ENCODE measurements at regions not wholly inside any gene's neighbourhood (a gene's known extent, or its start where the extent isn't known, plus 50 kb on each side); places are given as distances from the start of the nearest gene placed in this dataset.

GRCh38 chr1:200265881-200266280 lies 144.0 kb downstream of the ZNF281 start:
- Histone ChIP-seq H3K79me2 (ENCODE audit: control insufficient read depth, insufficient read depth, low read length) (no peaks in the 10 kb centered on the region), H3K4me2 (ENCODE audit: insufficient read depth, low read length) (no peak overlapping the region), H3K27me3 (ENCODE audit: control insufficient read depth in 2 of 2, insufficient read depth in 2 of 2, low read length in 2 of 2) (peaks cover 2 to 5% of the 10 kb centered on the region in 2 experiments; a peak in 1 of 5 replicates), H3K4me3 (no peak overlapping the region), H3K27ac (ENCODE audit: extremely low read depth, low read depth, low read length) (no peak overlapping the region), H3K9me1 (ENCODE audit: control insufficient read depth, insufficient read depth, low read length) (no peaks in the 10 kb centered on the region), H4K20me1 (replicated peaks; ENCODE audit: control insufficient read depth, insufficient read depth, low read length) (no peaks in the 10 kb centered on the region), H2AFZ (ENCODE audit: low read depth, low read length) (no peak overlapping the region), H3K4me1 (replicated peaks in 1 of 2; ENCODE audit: control insufficient read depth in 2 of 2, insufficient read depth in 2 of 2, low read length in 2 of 2) (no peaks in the 10 kb centered on the region), H3K9me3 (replicated peaks; ENCODE audit: control insufficient read depth, insufficient read depth, low read depth, low read length) (no peaks in the 10 kb centered on the region), H3K9ac (ENCODE audit: insufficient read depth in 1 of 2, low read depth in 2 of 2, low read length in 2 of 2) (no peak overlapping the region), H3K36me3 (ENCODE audit: control insufficient read depth, insufficient read depth, low read length) (no peaks in the 10 kb centered on the region)
- no TSS peak for BruUV-seq (replicated peaks)
- ATAC-seq (no peak), FAIRE-seq (no peak), DNase-seq (ENCODE audit: extremely low read depth in 1 of 4, low spot score in 3 of 4) (no peak)
- in situ Hi-C loops (cut with MboI) (no loop called here), intact Hi-C loops (cut with micrococcal nuclease) (no loop called here)
- TF ChIP-seq ARID4B (CRISPR knock-in tag; IDR thresholded peaks at IDR 0.05) (no peak), NR3C1 (CRISPR knock-in tag; IDR thresholded peaks at IDR 0.05) (no peak), RNF219 (CRISPR knock-in tag; IDR thresholded peaks at IDR 0.05) (no peak), SMC3 (conservative IDR thresholded peaks at IDR 0.05; ENCODE audit: insufficient read depth, low read depth, low read length) (no peak), NR4A1 (CRISPR knock-in tag; IDR thresholded peaks at IDR 0.05) (no peak), NR4A1 (tag; IDR thresholded peaks at IDR 0.05) (no peak)
- ChIA-PET CTCF (ENCODE audit: low intra/inter-chr PET ratio) (no interaction called here), POLR2A (no interaction called here)
- WGBS (ENCODE audit: insufficient coverage, low coverage, missing lambda C conversion rate) = 3% methylated on average over 5 of the region's 5 CpGs
